ENCODE measurements at regions not wholly inside any gene's neighbourhood (a gene's known extent, or its start where the extent isn't known, plus 50 kb on each side); places are given as distances from the start of the nearest gene placed in this dataset.

GRCh38 chr18:76747676-76748075 lies 74.7 kb upstream of the ZNF236 start:
- TF ChIP-seq, protein P1, sequence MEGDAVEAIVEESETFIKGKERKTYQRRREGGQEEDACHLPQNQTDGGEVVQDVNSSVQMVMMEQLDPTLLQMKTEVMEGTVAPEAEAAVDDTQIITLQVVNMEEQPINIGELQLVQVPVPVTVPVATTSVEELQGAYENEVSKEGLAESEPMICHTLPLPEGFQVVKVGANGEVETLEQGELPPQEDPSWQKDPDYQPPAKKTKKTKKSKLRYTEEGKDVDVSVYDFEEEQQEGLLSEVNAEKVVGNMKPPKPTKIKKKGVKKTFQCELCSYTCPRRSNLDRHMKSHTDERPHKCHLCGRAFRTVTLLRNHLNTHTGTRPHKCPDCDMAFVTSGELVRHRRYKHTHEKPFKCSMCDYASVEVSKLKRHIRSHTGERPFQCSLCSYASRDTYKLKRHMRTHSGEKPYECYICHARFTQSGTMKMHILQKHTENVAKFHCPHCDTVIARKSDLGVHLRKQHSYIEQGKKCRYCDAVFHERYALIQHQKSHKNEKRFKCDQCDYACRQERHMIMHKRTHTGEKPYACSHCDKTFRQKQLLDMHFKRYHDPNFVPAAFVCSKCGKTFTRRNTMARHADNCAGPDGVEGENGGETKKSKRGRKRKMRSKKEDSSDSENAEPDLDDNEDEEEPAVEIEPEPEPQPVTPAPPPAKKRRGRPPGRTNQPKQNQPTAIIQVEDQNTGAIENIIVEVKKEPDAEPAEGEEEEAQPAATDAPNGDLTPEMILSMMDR (IDR thresholded peaks at IDR 0.05) = no peak
- no peak for TF ChIP-seq POLR2AphosphoS5 (IDR thresholded peaks at IDR 0.05)
